HG02852 (cell line): ENCODE measurements at regions not wholly inside any gene's neighbourhood (a gene's known extent, or its start where the extent isn't known, plus 50 kb on each side); places are given as distances from the start of the nearest gene placed in this dataset.
"Not testable (repeated sequence)": the region's sequence is repeated elsewhere in the genome, so short reads cannot be mapped to it uniquely, and the experiment has no call there.

Experiments
- ATAC-seq: cut with Tn5 transposase; IDR thresholded peaks from one replicate; pipeline ENCODE4 v1.9.1; 2021; ENCODE audit warnings: mild to moderate bottlenecking, moderate library complexity; ENCODE audit not compliant: unreplicated experiment

DNA sequence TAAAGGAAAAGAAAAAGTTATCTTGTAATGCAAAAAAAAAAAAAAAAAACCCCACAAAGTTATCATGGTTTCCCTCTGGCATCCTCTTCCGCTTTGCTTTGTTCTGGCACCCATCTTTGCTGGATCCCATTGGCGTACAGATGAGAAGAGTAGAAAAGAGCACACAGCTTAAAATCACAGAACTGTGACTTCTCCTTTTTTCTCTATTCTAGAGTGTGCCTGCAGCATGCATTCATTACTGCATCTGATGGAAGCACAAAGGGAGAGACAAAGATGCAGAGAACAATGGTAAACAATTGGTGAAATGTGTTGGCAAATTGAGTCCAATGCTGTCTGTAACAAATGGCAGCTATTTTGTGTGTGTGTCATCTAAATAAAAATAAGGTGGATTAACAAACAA is 440.8 kb upstream of the PIK3R1 start:
- no peak for ATAC-seq

- no peak for ATAC-seq
These were observed 441.3 kb upstream of the PIK3R1 start for GRCh38 chr5:67774267-67774552.

DNA sequence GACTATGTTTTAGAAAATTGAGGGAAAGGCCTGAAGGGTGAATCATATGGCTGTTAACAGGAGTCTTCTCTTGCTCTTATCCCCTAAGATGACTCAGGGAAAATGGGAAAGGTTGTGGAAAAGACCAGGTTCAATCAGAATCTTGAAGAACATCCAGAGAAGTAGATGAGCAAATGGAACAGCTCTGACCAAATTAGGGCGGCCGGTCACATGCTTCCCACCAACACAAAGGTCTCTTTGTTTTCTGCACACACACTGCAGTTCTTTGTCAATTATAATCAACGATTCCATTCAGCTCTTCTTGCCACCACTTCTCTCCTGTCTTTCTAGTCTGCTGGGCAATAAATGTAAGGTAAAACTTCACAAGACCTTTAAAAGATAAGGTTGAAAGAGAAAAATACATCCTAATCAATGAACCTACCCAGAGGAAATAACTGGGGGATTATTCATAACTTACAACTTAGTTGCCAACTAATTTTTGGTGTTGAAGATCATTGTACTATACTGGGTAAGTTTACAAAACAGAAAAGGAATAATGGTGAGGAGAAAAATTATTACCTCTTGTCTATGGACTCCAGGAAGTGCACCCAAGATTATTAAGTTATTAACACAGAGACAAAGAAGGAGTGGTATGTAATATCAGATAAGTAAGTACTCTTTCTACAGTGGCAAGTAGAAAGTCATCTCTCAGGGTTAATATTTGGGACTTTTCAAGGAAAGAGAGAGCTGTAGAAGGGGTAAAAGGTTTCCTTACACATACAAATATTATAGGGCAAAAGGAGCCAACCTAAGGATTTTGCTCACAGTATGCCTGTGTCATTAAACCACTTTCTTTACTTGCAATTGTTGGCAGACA is 441.9 kb upstream of the PIK3R1 start:
- no peak for ATAC-seq

GRCh38 chr5:67771791-67772190 is 443.8 kb upstream of the PIK3R1 start:
- ATAC-seq = no peak

- no peak for ATAC-seq
These were observed 444.3 kb upstream of the PIK3R1 start for GRCh38 chr5:67771221-67771620.

GRCh38 chr5:67770431-67771025 is 445.0 kb upstream of the PIK3R1 start:
- ATAC-seq = no peak

GRCh38 chr5:67765697-67766096 is 449.9 kb upstream of the PIK3R1 start:
- no peak for ATAC-seq

DNA sequence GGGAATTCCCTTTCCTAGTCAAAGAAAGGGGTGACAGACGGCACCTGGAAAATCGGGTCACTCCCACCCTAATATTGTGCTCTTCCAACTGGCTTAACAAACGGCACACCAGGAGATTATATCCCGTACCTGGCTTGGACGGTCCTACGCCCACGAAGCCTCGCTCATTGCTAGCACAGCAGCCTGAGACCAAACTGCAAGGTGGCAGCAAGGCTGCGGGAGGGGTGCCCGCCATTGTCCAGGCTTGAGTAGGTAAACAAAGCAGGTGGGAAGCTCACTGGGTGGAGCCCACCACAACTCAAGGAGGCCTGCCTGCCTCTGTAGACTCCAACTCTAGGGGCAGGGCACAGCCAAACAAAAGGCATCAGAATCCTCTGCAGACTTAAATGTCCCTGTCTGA is 457.8 kb upstream of the PIK3R1 start:
- ATAC-seq = not testable (repeated sequence)

GRCh38 chr5:67752357-67752708 is 463.2 kb upstream of the PIK3R1 start:
- ATAC-seq = no peak

GRCh38 chr5:67748165-67748690 is 467.3 kb upstream of the PIK3R1 start:
- ATAC-seq = no peak

- ATAC-seq = no peak
These were observed 468.5 kb upstream of the PIK3R1 start for GRCh38 chr5:67747096-67747495.

GRCh38 chr5:67746608-67747007 is 468.9 kb upstream of the PIK3R1 start:
- not testable (repeated sequence) for ATAC-seq

GRCh38 chr5:67746103-67746502 is 469.5 kb upstream of the PIK3R1 start:
- no peak for ATAC-seq

DNA sequence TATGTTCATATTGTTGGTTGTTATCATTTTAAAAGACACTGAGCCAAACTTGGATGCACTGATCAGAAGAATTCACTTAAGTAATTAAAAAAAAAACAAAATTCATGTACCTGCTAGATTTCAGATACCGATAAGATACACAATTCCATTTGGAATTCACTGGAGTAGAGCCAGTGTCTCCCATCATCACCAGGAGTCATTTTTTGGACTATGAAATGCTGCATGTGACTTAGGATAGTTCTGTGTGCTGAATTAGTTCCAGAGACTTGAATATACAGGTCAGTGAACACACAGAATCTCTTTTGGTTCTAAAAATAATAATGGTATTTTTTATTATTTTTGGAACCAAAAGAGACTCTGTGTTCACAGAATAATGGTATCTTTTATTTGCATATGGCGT is 482.6 kb upstream of the PIK3R1 start:
- no peak for ATAC-seq

DNA sequence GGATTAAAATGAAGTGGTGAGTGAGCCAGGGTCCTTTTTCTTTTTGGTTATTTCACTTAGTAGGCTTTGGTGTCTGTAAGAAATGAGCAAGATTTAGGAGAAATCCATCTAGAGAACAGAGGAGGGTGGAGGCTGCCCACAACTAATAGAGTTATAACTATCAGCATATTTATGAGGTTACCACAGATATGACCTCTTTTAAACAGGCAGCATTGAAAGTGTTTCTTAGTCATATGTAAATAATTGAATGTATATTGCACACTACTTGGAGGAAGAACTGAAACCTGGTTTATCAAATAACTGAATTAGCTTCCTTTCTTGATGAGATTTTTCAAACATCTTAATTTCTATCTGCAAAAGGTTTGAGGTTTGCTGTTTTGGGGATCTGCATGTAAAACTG is 483.1 kb upstream of the PIK3R1 start:
- ATAC-seq = no peak

DNA sequence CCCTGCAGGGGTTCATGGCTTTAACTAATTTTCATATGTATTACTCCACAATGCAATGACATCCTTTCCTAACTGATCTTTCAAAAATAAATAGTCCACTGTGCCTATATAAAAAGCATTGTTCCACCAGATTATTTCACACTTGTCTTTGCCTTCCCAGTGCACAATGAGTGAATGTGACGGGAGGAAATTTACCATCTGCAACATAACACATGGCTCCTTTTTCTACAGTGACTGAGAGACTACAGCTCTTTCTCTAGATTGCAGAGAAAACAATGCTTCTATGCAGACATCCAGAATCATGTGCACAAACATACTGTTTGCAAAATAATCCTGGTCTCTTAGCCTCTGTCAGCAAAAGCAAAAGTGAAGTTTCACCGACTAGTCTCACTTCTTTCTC is 483.7 kb upstream of the PIK3R1 start:
- ATAC-seq = no peak

DNA sequence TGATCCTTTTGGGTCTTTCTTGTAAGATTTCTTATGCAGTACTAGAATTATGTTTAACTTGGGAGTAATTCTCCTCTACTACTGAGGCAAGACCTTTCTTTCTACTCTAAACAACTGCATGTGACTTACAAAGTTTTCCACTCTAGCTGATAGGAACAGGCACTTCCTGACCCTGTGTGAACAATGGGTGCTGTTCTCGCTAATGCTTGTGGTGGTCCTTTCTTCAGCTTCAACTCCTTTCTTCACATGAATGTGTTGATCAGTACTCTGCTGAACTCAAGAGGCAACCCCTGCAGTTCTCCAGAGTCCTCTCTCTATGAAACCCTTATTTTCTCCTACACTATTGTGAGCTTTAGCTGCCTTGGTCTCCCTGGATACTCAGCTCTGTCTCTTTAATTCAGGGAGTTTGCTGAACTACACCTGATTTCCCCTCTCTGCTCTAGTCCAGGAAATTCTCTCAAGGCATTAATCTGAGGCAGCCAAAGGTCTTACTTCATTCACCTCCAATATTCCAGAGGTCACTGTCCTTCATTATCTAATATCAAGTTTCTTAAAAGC is 484.6 kb upstream of the PIK3R1 start:
- ATAC-seq = no peak

- no peak for ATAC-seq
These were observed 487.1 kb upstream of the PIK3R1 start for GRCh38 chr5:67728326-67728890.

DNA sequence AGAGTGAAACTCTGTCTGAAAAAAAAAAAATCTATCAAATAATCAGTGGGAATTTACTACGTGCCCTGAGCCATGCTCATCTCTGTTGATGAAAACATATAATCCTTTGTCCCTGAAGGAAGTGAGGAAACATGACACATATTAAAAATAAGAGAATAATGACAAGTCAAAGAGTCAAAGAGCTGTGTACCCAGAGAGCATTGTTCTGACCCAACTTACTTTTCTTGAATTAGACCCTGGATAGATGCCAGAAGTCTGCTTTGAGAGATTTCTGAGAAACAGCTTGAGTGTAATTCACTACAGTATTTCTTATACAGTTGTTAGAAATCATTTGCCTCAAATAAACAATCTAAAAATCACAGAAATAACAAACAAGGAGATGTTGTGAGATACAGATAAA is 490.0 kb upstream of the PIK3R1 start:
- no peak for ATAC-seq

- no peak for ATAC-seq
These were observed 491.0 kb upstream of the PIK3R1 start for GRCh38 chr5:67724412-67725135.

- ATAC-seq = no peak
These were observed 491.7 kb upstream of the PIK3R1 start for GRCh38 chr5:67723873-67724272.
